ENCODE measurements at regions not wholly inside any gene's neighbourhood (a gene's known extent, or its start where the extent isn't known, plus 50 kb on each side); places are given as distances from the start of the nearest gene placed in this dataset.
A peak's percentile ranks its signal among the peaks of the same experiment; 100 is the strongest.

GRCh38 chr11:44404301-44404700 lies 94.4 kb upstream of the ALX4 start:
- TF ChIP-seq CTCF (conservative IDR thresholded peaks at IDR 0.05; ENCODE audit: low read depth, low read length), result no peak
- DNase-seq (ENCODE audit: low read depth), result no peak
- H3K4me3 ChIP-seq (ENCODE audit: low read depth, low read length), result no peak overlapping the region

- TF ChIP-seq CTCF (conservative IDR thresholded peaks at IDR 0.05; ENCODE audit: low read depth, low read length), result no peak
- peak; percentile 29 for DNase-seq (ENCODE audit: low read depth)
- no peak overlapping the region for H3K4me3 ChIP-seq (ENCODE audit: low read depth, low read length)
These were observed 94.9 kb upstream of the ALX4 start for GRCh38 chr11:44404736-44405395.

- no peak for DNase-seq (ENCODE audit: low read depth)
- no peak overlapping the region for H3K4me3 ChIP-seq (ENCODE audit: low read depth, low read length)
- TF ChIP-seq CTCF (conservative IDR thresholded peaks at IDR 0.05; ENCODE audit: low read depth, low read length), result no peak
These were observed 97.5 kb upstream of the ALX4 start for GRCh38 chr11:44407211-44407996.

- no peak for DNase-seq (ENCODE audit: low read depth)
- no peak overlapping the region for H3K4me3 ChIP-seq (ENCODE audit: low read depth, low read length)
- TF ChIP-seq CTCF (conservative IDR thresholded peaks at IDR 0.05; ENCODE audit: low read depth, low read length), result no peak
These were observed 98.2 kb upstream of the ALX4 start for GRCh38 chr11:44408141-44408540.

- H3K4me3 ChIP-seq (ENCODE audit: low read depth, low read length), result no peak overlapping the region
- DNase-seq (ENCODE audit: low read depth), result no peak
- no peak for TF ChIP-seq CTCF (conservative IDR thresholded peaks at IDR 0.05; ENCODE audit: low read depth, low read length)
These were observed 99.0 kb upstream of the ALX4 start for GRCh38 chr11:44408711-44409470.

- TF ChIP-seq CTCF (conservative IDR thresholded peaks at IDR 0.05; ENCODE audit: low read depth, low read length), result no peak
- DNase-seq (ENCODE audit: low read depth), result no peak
- no peak overlapping the region for H3K4me3 ChIP-seq (ENCODE audit: low read depth, low read length)
These were observed 99.8 kb upstream of the ALX4 start for GRCh38 chr11:44409558-44410236.

Data from epithelial cell of proximal tubule (primary cell).